ENCODE measurements at regions not wholly inside any gene's neighbourhood (a gene's known extent, or its start where the extent isn't known, plus 50 kb on each side); places are given as distances from the start of the nearest gene placed in this dataset.
"Not testable (repeated sequence)": the region's sequence is repeated elsewhere in the genome, so short reads cannot be mapped to it uniquely, and the experiment has no call there.

GRCh38 chr6:9186148-9186547, 750.8 kb upstream of the SLC35B3 start:
- no peak for DNase-seq (ENCODE audit: low spot score)

- no peak for DNase-seq (ENCODE audit: low spot score)
Measured at GRCh38 chr6:9178071-9178470, 742.7 kb upstream of the SLC35B3 start.

GRCh38 chr6:9173229-9173628, 737.9 kb upstream of the SLC35B3 start:
- DNase-seq (ENCODE audit: low spot score) = no peak

GRCh38 chr6:9172096-9172495, 736.8 kb upstream of the SLC35B3 start:
- no peak for DNase-seq (ENCODE audit: low spot score)

- DNase-seq (ENCODE audit: low spot score) = no peak
Measured at GRCh38 chr6:9168669-9169068, 733.3 kb upstream of the SLC35B3 start.

- DNase-seq (ENCODE audit: low spot score) = no peak
Measured at GRCh38 chr6:9161731-9162130, 726.4 kb upstream of the SLC35B3 start.

- no peak for DNase-seq (ENCODE audit: low spot score)
Measured at GRCh38 chr6:9159051-9159450, 723.7 kb upstream of the SLC35B3 start.

- no peak for DNase-seq (ENCODE audit: low spot score)
Measured at GRCh38 chr6:9155836-9156235, 720.5 kb upstream of the SLC35B3 start.

GRCh38 chr6:9143140-9143539, 707.8 kb upstream of the SLC35B3 start:
- DNase-seq (ENCODE audit: low spot score) = no peak

GRCh38 chr6:9140951-9141460, 705.7 kb upstream of the SLC35B3 start:
- DNase-seq (ENCODE audit: low spot score) = peak; percentile 18

GRCh38 chr6:9140172-9140571, 704.8 kb upstream of the SLC35B3 start:
- DNase-seq (ENCODE audit: low spot score) = peak; percentile 7

GRCh38 chr6:9139746-9140145, 704.4 kb upstream of the SLC35B3 start:
- peak; percentile 76 for DNase-seq (ENCODE audit: low spot score)

- peak; percentile 29 for DNase-seq (ENCODE audit: low spot score)
Measured at GRCh38 chr6:9138936-9139335, 703.6 kb upstream of the SLC35B3 start.

- peak; percentile 13 for DNase-seq (ENCODE audit: low spot score)
Measured at GRCh38 chr6:9136141-9136822, 700.9 kb upstream of the SLC35B3 start.

GRCh38 chr6:9131616-9132015, 696.3 kb upstream of the SLC35B3 start:
- no peak for DNase-seq (ENCODE audit: low spot score)

GRCh38 chr6:9131201-9131600, 695.9 kb upstream of the SLC35B3 start:
- no peak for DNase-seq (ENCODE audit: low spot score)

- DNase-seq (ENCODE audit: low spot score) = no peak
Measured at GRCh38 chr6:9128970-9129369, 693.6 kb upstream of the SLC35B3 start.

- DNase-seq (ENCODE audit: low spot score) = peak; percentile 45
Measured at GRCh38 chr6:9126878-9127560, 691.7 kb upstream of the SLC35B3 start.

GRCh38 chr6:9126034-9126433, 690.7 kb upstream of the SLC35B3 start:
- DNase-seq (ENCODE audit: low spot score) = not testable (repeated sequence)

GRCh38 chr6:9121549-9121948, 686.2 kb upstream of the SLC35B3 start:
- peak; percentile 81 for DNase-seq (ENCODE audit: low spot score)

- peak; percentile 78 for DNase-seq (ENCODE audit: low spot score)
Measured at GRCh38 chr6:9116026-9116425, 680.7 kb upstream of the SLC35B3 start.

GRCh38 chr6:9112544-9112943, 677.2 kb upstream of the SLC35B3 start:
- DNase-seq (ENCODE audit: low spot score) = no peak

- DNase-seq (ENCODE audit: low spot score) = no peak
Measured at GRCh38 chr6:9103876-9104521, 668.7 kb upstream of the SLC35B3 start.
